MM.1S (cell line): ENCODE measurements at regions not wholly inside any gene's neighbourhood (a gene's known extent, or its start where the extent isn't known, plus 50 kb on each side); places are given as distances from the start of the nearest gene placed in this dataset.

ENCODE experiments used
- DNase-seq: peaks from one replicate; pipeline ENCODE4 v3.0.0-alpha.2; 2015
- H2AFZ ChIP-seq: fragments of 300-600 bp; sonication (generic); 2 replicates; pipeline ENCODE4 v1.6.0; 2016; ENCODE audit warnings: antibody characterized with exemption, low read length
- H3F3A ChIP-seq: fragments of 300-600 bp; sonication (generic); 2 replicates; pipeline ENCODE4 v1.6.1; 2016; ENCODE audit warnings: mild to moderate bottlenecking, antibody characterized with exemption, low read length, moderate library complexity, mixed read lengths; ENCODE audit not compliant: insufficient read depth
- H3K27ac ChIP-seq: fragments of 300-600 bp; sonication (generic); 2 replicates; pipeline ENCODE4 v1.5.1; 2016; ENCODE audit warnings: mild to moderate bottlenecking, low read length
- H3K27me3 ChIP-seq: fragments of 300-600 bp; sonication (generic); replicated peaks from 2 replicates; pipeline ENCODE4 v1.6.0; 2016; ENCODE audit warnings: low read length; ENCODE audit not compliant: insufficient read depth
- H3K36me3 ChIP-seq: fragments of 300-600 bp; sonication (generic); replicated peaks from 2 replicates; pipeline ENCODE4 v1.6.1; 2016; ENCODE audit warnings: mild to moderate bottlenecking, low read length, mixed read lengths; ENCODE audit not compliant: insufficient read depth
- H3K4me1 ChIP-seq: fragments of 300-600 bp; sonication (generic); 2 replicates; pipeline ENCODE4 v1.6.1; 2016; ENCODE audit warnings: low read length, mixed read lengths
- H3K4me2 ChIP-seq: fragments of 300-600 bp; sonication (generic); 2 replicates; pipeline ENCODE4 v1.6.0; 2016; ENCODE audit warnings: low read depth, low read length
- H3K4me3 ChIP-seq: fragments of 300-600 bp; sonication (generic); 2 replicates; pipeline ENCODE4 v1.5.1; 2016; ENCODE audit warnings: low read length, mixed read lengths
- H3K79me2 ChIP-seq: fragments of 300-600 bp; sonication (generic); 2 replicates; pipeline ENCODE4 v1.6.1; 2016; ENCODE audit warnings: mixed run types, low read length, mixed read lengths
- H3K9ac ChIP-seq: fragments of 300-600 bp; sonication (generic); 2 replicates; pipeline ENCODE4 v1.6.1; 2016; ENCODE audit warnings: low read length, mixed read lengths
- H3K9me2 ChIP-seq: fragments of 300-600 bp; sonication (generic); replicated peaks from 2 replicates; pipeline ENCODE4 v1.6.1; 2016; ENCODE audit warnings: mild to moderate bottlenecking, low read length, mixed read lengths; ENCODE audit not compliant: insufficient read depth
- H3K9me3 ChIP-seq: fragments of 300-600 bp; sonication (generic); replicated peaks from 2 replicates; pipeline ENCODE4 v1.6.1; 2016; ENCODE audit warnings: mild to moderate bottlenecking, low read length, mixed read lengths; ENCODE audit not compliant: insufficient read depth
- H4K20me1 ChIP-seq: fragments of 300-600 bp; sonication (generic); 2 replicates; pipeline ENCODE4 v1.6.1; 2016; ENCODE audit warnings: mild to moderate bottlenecking, low read length, moderate library complexity, mixed read lengths; ENCODE audit not compliant: insufficient read depth
- CTCF ChIP-seq: fragments of 300-600 bp; sonication (generic); IDR thresholded peaks from 2 replicates; pipeline ENCODE4 v1.5.1; 2016; ENCODE audit warnings: antibody characterized with exemption, low read length, mixed read lengths
- EZH2 ChIP-seq: fragments of 300-600 bp; sonication (generic); optimal IDR thresholded peaks from 2 replicates; pipeline ENCODE3; 2017; ENCODE audit warnings: low read depth, mild to moderate bottlenecking, antibody characterized with exemption, low read length, mixed read lengths
- EZH2phosphoT487 ChIP-seq: fragments of 300-600 bp; sonication (generic); IDR thresholded peaks from 2 replicates; pipeline ENCODE4 v1.6.1; 2018; ENCODE audit warnings: antibody characterized with exemption, low read length

- Histone ChIP-seq H3K4me3 (no peak overlapping the region), H3K9ac (no peak overlapping the region), H3K27me3 (no peaks in the 10 kb centered on the region), H3K27ac (no peak overlapping the region), H3K9me3 (no peaks in the 10 kb centered on the region), H3K36me3 (no peaks in the 10 kb centered on the region), H3F3A (no peaks in the 10 kb centered on the region), H3K9me2 (no peaks in the 10 kb centered on the region), H2AFZ (no peak overlapping the region), H3K4me2 (no peak overlapping the region), H4K20me1 (no peaks in the 10 kb centered on the region), H3K4me1 (no peaks in the 10 kb centered on the region), H3K79me2 (no peaks in the 10 kb centered on the region)
- TF ChIP-seq EZH2, result no peak
- no peak for TF ChIP-seq EZH2phosphoT487
- TF ChIP-seq CTCF, result no peak
- no peak for DNase-seq
Measured at GRCh38 chr13:89603187-89603586, 1744.3 kb upstream of the MIR17HG start.

GRCh38 chr13:89609318-89609717 is 1738.2 kb upstream of the MIR17HG start:
- Histone ChIP-seq H3K9ac (no peak overlapping the region), H3K79me2 (no peaks in the 10 kb centered on the region), H3F3A (no peaks in the 10 kb centered on the region), H2AFZ (no peak overlapping the region), H3K4me2 (no peak overlapping the region), H3K9me3 (no peaks in the 10 kb centered on the region), H3K27me3 (no peaks in the 10 kb centered on the region), H3K36me3 (no peaks in the 10 kb centered on the region), H4K20me1 (no peaks in the 10 kb centered on the region), H3K4me1 (no peaks in the 10 kb centered on the region), H3K27ac (no peak overlapping the region), H3K4me3 (no peak overlapping the region), H3K9me2 (no peaks in the 10 kb centered on the region)
- DNase-seq, result no peak
- TF ChIP-seq EZH2phosphoT487 (no peak), CTCF (no peak), EZH2 (no peak)

- no peaks in the 10 kb centered on the region for H3K27me3 ChIP-seq
- H3K9ac ChIP-seq, result no peak overlapping the region
- no peaks in the 10 kb centered on the region for H3K4me1 ChIP-seq
- no peak overlapping the region for H2AFZ ChIP-seq
- no peaks in the 10 kb centered on the region for H3K9me3 ChIP-seq
- no peak overlapping the region for H3K27ac ChIP-seq
- H3F3A ChIP-seq, result no peaks in the 10 kb centered on the region
- no peaks in the 10 kb centered on the region for H3K36me3 ChIP-seq
- H3K79me2 ChIP-seq, result no peaks in the 10 kb centered on the region
- no peak overlapping the region for H3K4me3 ChIP-seq
- TF ChIP-seq CTCF (no peak), EZH2phosphoT487 (no peak), EZH2 (no peak)
- DNase-seq, result no peak
- H4K20me1 ChIP-seq, result no peaks in the 10 kb centered on the region
- no peak overlapping the region for H3K4me2 ChIP-seq
- no peaks in the 10 kb centered on the region for H3K9me2 ChIP-seq
Measured at GRCh38 chr13:89610331-89610730, 1737.2 kb upstream of the MIR17HG start.

- Histone ChIP-seq H3K4me1 (no peaks in the 10 kb centered on the region), H3K36me3 (no peaks in the 10 kb centered on the region), H3K9me2 (no peaks in the 10 kb centered on the region), H3K9me3 (no peaks in the 10 kb centered on the region), H4K20me1 (no peaks in the 10 kb centered on the region), H2AFZ (no peak overlapping the region), H3K79me2 (no peaks in the 10 kb centered on the region), H3K9ac (no peak overlapping the region), H3K4me3 (no peak overlapping the region), H3F3A (no peaks in the 10 kb centered on the region), H3K27ac (no peak overlapping the region), H3K27me3 (no peaks in the 10 kb centered on the region), H3K4me2 (no peak overlapping the region)
- DNase-seq, result no peak
- TF ChIP-seq EZH2, result no peak
- TF ChIP-seq CTCF, result no peak
- TF ChIP-seq EZH2phosphoT487, result no peak
Measured at GRCh38 chr13:89610881-89611280, 1736.6 kb upstream of the MIR17HG start.
